Coronary artery (tissue), 2 donors: ENCODE measurements at regions not wholly inside any gene's neighbourhood (a gene's known extent, or its start where the extent isn't known, plus 50 kb on each side); places are given as distances from the start of the nearest gene placed in this dataset.
"Not testable (repeated sequence)": the region's sequence is repeated elsewhere in the genome, so short reads cannot be mapped to it uniquely, and the experiment has no call there.

Experiments
- DNase-seq: peaks from one replicate; pipeline ENCODE4 v3.0.0-alpha.2; 2017; ENCODE audit warnings: low spot score
- H3K27ac ChIP-seq, 2 donors: fragments of 200-600 bp; sonication (generic); one replicate each; pipeline ENCODE4 v1.5.1; 2016 to 2019
- H3K4me3 ChIP-seq: fragments of 200-600 bp; sonication (generic); 2 replicates; pipeline ENCODE4 v1.5.1; 2016; ENCODE audit warnings: mild to moderate bottlenecking, moderate library complexity

- DNase-seq, H3K4me3 ChIP-seq, H3K27ac ChIP-seq: not testable (repeated sequence)
Measured at GRCh38 chr10:47711428-47711827, 52.0 kb downstream of the SYT15B start.

GRCh38 chr10:47710443-47710842 lies 52.9 kb downstream of the SYT15B start:
- not testable (repeated sequence) for DNase-seq, H3K4me3 ChIP-seq, H3K27ac ChIP-seq

GRCh38 chr10:47705698-47706414 lies 57.5 kb downstream of the SYT15B start:
- peak overlapping the region; percentile 32 to 80 for H3K27ac ChIP-seq
- DNase-seq: not testable (repeated sequence)
- H3K4me3 ChIP-seq: peak overlapping the region; percentile 67

- not testable (repeated sequence) for DNase-seq, H3K4me3 ChIP-seq, H3K27ac ChIP-seq
Measured at GRCh38 chr10:47701285-47701684, 62.1 kb downstream of the SYT15B start.

- H3K27ac ChIP-seq, H3K4me3 ChIP-seq, DNase-seq: not testable (repeated sequence)
Measured at GRCh38 chr10:47699854-47700253, 63.5 kb downstream of the SYT15B start.

- not testable (repeated sequence) for DNase-seq, H3K4me3 ChIP-seq, H3K27ac ChIP-seq
Measured at GRCh38 chr10:47696170-47696569, 67.2 kb downstream of the SYT15B start.

- not testable (repeated sequence) for H3K27ac ChIP-seq, DNase-seq, H3K4me3 ChIP-seq
Measured at GRCh38 chr10:47695149-47695548, 68.2 kb downstream of the SYT15B start.

GRCh38 chr10:47690304-47690703 lies 73.1 kb downstream of the SYT15B start:
- not testable (repeated sequence) for H3K4me3 ChIP-seq, DNase-seq, H3K27ac ChIP-seq

GRCh38 chr10:47683826-47684475 lies 79.4 kb downstream of the SYT15B start:
- not testable (repeated sequence) for H3K4me3 ChIP-seq, DNase-seq, H3K27ac ChIP-seq

GRCh38 chr10:47681638-47681990 lies 81.8 kb downstream of the SYT15B start:
- not testable (repeated sequence) for H3K27ac ChIP-seq, H3K4me3 ChIP-seq, DNase-seq

- not testable (repeated sequence) for DNase-seq, H3K27ac ChIP-seq, H3K4me3 ChIP-seq
Measured at GRCh38 chr10:47680848-47681637, 82.3 kb downstream of the SYT15B start.

GRCh38 chr10:47676102-47676501 lies 87.3 kb downstream of the SYT15B start:
- DNase-seq, H3K27ac ChIP-seq, H3K4me3 ChIP-seq: not testable (repeated sequence)

- DNase-seq, H3K4me3 ChIP-seq, H3K27ac ChIP-seq: not testable (repeated sequence)
Measured at GRCh38 chr10:47675577-47675976, 87.8 kb downstream of the SYT15B start.

GRCh38 chr10:47673128-47673527 lies 90.3 kb downstream of the SYT15B start:
- H3K4me3 ChIP-seq, DNase-seq, H3K27ac ChIP-seq: not testable (repeated sequence)

GRCh38 chr10:47670857-47671256 lies 92.5 kb downstream of the SYT15B start:
- DNase-seq, H3K4me3 ChIP-seq, H3K27ac ChIP-seq: not testable (repeated sequence)

GRCh38 chr10:47661955-47662577 lies 101.3 kb downstream of the SYT15B start:
- not testable (repeated sequence) for H3K4me3 ChIP-seq, H3K27ac ChIP-seq, DNase-seq

- not testable (repeated sequence) for DNase-seq, H3K27ac ChIP-seq, H3K4me3 ChIP-seq
Measured at GRCh38 chr10:47656732-47657131, 106.7 kb downstream of the SYT15B start.

GRCh38 chr10:47654161-47654560 lies 109.2 kb downstream of the SYT15B start:
- H3K27ac ChIP-seq, DNase-seq, H3K4me3 ChIP-seq: not testable (repeated sequence)

GRCh38 chr10:47648594-47648993 lies 114.8 kb downstream of the SYT15B start:
- DNase-seq, H3K4me3 ChIP-seq, H3K27ac ChIP-seq: not testable (repeated sequence)
